Neural cell (in vitro differentiated cells): ENCODE measurements at regions not wholly inside any gene's neighbourhood (a gene's known extent, or its start where the extent isn't known, plus 50 kb on each side); places are given as distances from the start of the nearest gene placed in this dataset.
A peak's percentile ranks its signal among the peaks of the same experiment; 100 is the strongest.

ENCODE experiments used
- H2AFZ ChIP-seq: fragments of 200-600, 300-800 bp; sonication (generic), shearing (Covaris generic); 2 replicates; pipeline ENCODE4 v1.6.0; 2014; ENCODE audit warnings: low read depth, mild to moderate bottlenecking, antibody characterized with exemption, low read length, moderate library complexity
- H3F3A ChIP-seq: fragments of 200-600 bp; shearing (Covaris generic); 2 replicates; pipeline ENCODE4 v1.6.1; 2016; ENCODE audit warnings: mild to moderate bottlenecking, moderate library complexity, mixed read lengths, antibody characterized with exemption, low read length; ENCODE audit not compliant: insufficient read depth, poor library complexity, severe bottlenecking
- H3K27ac ChIP-seq: fragments of 200-600, 300-800 bp; sonication (generic), shearing (Covaris generic); 2 replicates; pipeline ENCODE4 v1.5.1; 2014; ENCODE audit warnings: mild to moderate bottlenecking, low read length, moderate library complexity
- H3K27me3 ChIP-seq: fragments of 300-800, 200-600 bp; sonication (generic), shearing (Covaris generic); 2 replicates; pipeline ENCODE4 v1.6.0; 2014; ENCODE audit warnings: mild to moderate bottlenecking, low read depth, low read length, moderate library complexity; ENCODE audit not compliant: insufficient read depth
- H3K36me3 ChIP-seq: fragments of 300-800, 200-600 bp; sonication (generic), shearing (Covaris generic); 2 replicates; pipeline ENCODE4 v1.5.1; 2014; ENCODE audit warnings: mild to moderate bottlenecking, antibody characterized with exemption, low read length, moderate library complexity; ENCODE audit not compliant: insufficient read depth
- H3K4me2 ChIP-seq: fragments of 300-800, 200-600 bp; sonication (generic), shearing (Covaris generic); 2 replicates; pipeline ENCODE4 v1.6.0; 2014; ENCODE audit warnings: mild to moderate bottlenecking, low read length
- H3K4me3 ChIP-seq: fragments of 300-800, 200-600 bp; sonication (generic), shearing (Covaris generic); 2 replicates; pipeline ENCODE4 v1.5.1; 2014; ENCODE audit warnings: mild to moderate bottlenecking, low read length, moderate library complexity
- H3K79me2 ChIP-seq: fragments of 200-600 bp; shearing (Covaris generic); replicated peaks from 2 replicates; pipeline ENCODE4 v1.6.0; 2014; ENCODE audit warnings: mild to moderate bottlenecking, low read length, moderate library complexity; ENCODE audit not compliant: insufficient read depth
- H3K9ac ChIP-seq: fragments of 300-800, 200-600 bp; sonication (generic), shearing (Covaris generic); 2 replicates; pipeline ENCODE4 v1.6.1; 2016; ENCODE audit warnings: mild to moderate bottlenecking, low read length, mixed read lengths
- H3K9me2 ChIP-seq: fragments of 200-600 bp; shearing (Covaris generic); 2 replicates; pipeline ENCODE4 v1.6.1; 2016; ENCODE audit warnings: mild to moderate bottlenecking, low read length, mixed read lengths; ENCODE audit not compliant: insufficient read depth
- H3K9me3 ChIP-seq: fragments of 200-600, 300-800 bp; sonication (generic), shearing (Covaris generic); 2 replicates; pipeline ENCODE4 v1.6.1; 2016; ENCODE audit warnings: mild to moderate bottlenecking, mixed run types, low read length, moderate library complexity, mixed read lengths
- H4K20me1 ChIP-seq: fragments of 200-600 bp; shearing (Covaris generic); 2 replicates; pipeline ENCODE4 v1.6.1; 2016; ENCODE audit warnings: mild to moderate bottlenecking, mixed run types; ENCODE audit not compliant: insufficient read depth
- EP300 ChIP-seq: fragments of 450-650 bp; conservative IDR thresholded peaks from 2 replicates; pipeline ENCODE4 v1.6.1; 2014; ENCODE audit warnings: antibody characterized with exemption, mild to moderate bottlenecking, moderate library complexity; ENCODE audit not compliant: poor library complexity, severe bottlenecking
- EZH2 ChIP-seq: fragments of 200-600, 300-800 bp; shearing (Covaris generic), sonication (generic); IDR thresholded peaks from 2 replicates; pipeline ENCODE4 v1.6.1; 2014; ENCODE audit warnings: antibody characterized with exemption, low read length, borderline replicate concordance, mild to moderate bottlenecking; ENCODE audit not compliant: insufficient read depth, poor library complexity, severe bottlenecking
- MXI1 ChIP-seq: fragments of 450-650 bp; conservative IDR thresholded peaks from 2 replicates; pipeline ENCODE4 v1.6.1; 2014; ENCODE audit warnings: antibody characterized with exemption, mild to moderate bottlenecking; ENCODE audit not compliant: poor library complexity, severe bottlenecking
- POLR2AphosphoS5 ChIP-seq: IDR thresholded peaks from 2 replicates; pipeline ENCODE4 v1.6.1; 2012
- RAD21 ChIP-seq: fragments of 450-650 bp; conservative IDR thresholded peaks from 2 replicates; pipeline ENCODE4 v1.6.1; 2014; ENCODE audit warnings: antibody characterized with exemption, mild to moderate bottlenecking, moderate library complexity
- SMC3 ChIP-seq: fragments of 450-650 bp; conservative IDR thresholded peaks from 2 replicates; pipeline ENCODE4 v1.6.1; 2014; ENCODE audit warnings: antibody characterized with exemption, mild to moderate bottlenecking, moderate library complexity; ENCODE audit not compliant: poor library complexity
- TAF1 ChIP-seq: IDR thresholded peaks from 2 replicates; pipeline ENCODE4 v1.6.1; 2012; ENCODE audit warnings: low read depth
- TF ChIP-seq, protein P1 (sequence below): fragments of 450-650 bp; IDR thresholded peaks from 2 replicates; pipeline ENCODE4 v1.5.1; 2014; ENCODE audit warnings: antibody characterized with exemption, mild to moderate bottlenecking, moderate library complexity; ENCODE audit not compliant: poor library complexity, severe bottlenecking
- TF ChIP-seq, protein P2 (sequence below): IDR thresholded peaks from 2 replicates; pipeline ENCODE4 v1.6.1; 2012; ENCODE audit warnings: borderline replicate concordance

DNA sequence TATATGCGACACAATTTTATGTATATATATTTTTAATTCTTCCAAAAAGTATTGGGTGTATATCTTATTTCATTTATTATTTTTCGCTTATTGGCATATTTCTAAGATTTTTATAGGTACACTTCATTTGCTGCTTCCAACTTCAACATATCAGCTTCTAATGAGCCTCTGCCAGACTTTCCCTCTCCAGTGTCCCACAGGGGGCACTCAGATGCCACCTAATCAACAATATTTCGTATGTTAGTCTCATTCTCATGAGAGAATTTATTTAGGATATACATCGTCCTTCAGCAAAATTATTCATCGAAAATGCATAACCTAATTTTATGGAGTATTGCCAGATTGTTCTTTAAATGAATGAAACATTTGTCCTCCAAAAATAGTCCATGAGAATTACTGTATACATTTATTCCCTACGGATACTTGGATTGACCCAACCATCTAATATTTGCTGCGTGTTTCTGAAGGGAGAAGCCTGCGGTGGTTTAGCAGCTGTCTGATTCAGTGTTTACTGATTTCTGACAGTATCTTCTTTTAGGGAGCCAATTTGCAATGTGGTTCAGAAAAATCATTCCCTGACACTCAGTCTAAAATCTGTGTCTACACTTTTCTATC lies 100.6 kb upstream of the SELENOP start:
- no peaks in the 10 kb centered on the region for H3K36me3 ChIP-seq
- TF ChIP-seq SMC3 (no peak), EP300 (no peak), MXI1 (no peak), TAF1 (no peak), RAD21 (no peak), POLR2AphosphoS5 (no peak)
- TF ChIP-seq, protein P1, sequence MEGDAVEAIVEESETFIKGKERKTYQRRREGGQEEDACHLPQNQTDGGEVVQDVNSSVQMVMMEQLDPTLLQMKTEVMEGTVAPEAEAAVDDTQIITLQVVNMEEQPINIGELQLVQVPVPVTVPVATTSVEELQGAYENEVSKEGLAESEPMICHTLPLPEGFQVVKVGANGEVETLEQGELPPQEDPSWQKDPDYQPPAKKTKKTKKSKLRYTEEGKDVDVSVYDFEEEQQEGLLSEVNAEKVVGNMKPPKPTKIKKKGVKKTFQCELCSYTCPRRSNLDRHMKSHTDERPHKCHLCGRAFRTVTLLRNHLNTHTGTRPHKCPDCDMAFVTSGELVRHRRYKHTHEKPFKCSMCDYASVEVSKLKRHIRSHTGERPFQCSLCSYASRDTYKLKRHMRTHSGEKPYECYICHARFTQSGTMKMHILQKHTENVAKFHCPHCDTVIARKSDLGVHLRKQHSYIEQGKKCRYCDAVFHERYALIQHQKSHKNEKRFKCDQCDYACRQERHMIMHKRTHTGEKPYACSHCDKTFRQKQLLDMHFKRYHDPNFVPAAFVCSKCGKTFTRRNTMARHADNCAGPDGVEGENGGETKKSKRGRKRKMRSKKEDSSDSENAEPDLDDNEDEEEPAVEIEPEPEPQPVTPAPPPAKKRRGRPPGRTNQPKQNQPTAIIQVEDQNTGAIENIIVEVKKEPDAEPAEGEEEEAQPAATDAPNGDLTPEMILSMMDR = no peak
- H3K79me2 ChIP-seq = no peaks in the 10 kb centered on the region
- H2AFZ ChIP-seq = no peak overlapping the region
- no peaks in the 10 kb centered on the region for H3K9me3 ChIP-seq
- H3K9me2 ChIP-seq = no peaks in the 10 kb centered on the region
- H3K27me3 ChIP-seq = peaks cover 7% of the 10 kb centered on the region
- no peaks in the 10 kb centered on the region for H4K20me1 ChIP-seq
- no peaks in the 10 kb centered on the region for H3F3A ChIP-seq
- H3K4me3 ChIP-seq = no peak overlapping the region
- no peak overlapping the region for H3K4me2 ChIP-seq
- no peak overlapping the region for H3K9ac ChIP-seq
- H3K27ac ChIP-seq = no peak overlapping the region

DNA sequence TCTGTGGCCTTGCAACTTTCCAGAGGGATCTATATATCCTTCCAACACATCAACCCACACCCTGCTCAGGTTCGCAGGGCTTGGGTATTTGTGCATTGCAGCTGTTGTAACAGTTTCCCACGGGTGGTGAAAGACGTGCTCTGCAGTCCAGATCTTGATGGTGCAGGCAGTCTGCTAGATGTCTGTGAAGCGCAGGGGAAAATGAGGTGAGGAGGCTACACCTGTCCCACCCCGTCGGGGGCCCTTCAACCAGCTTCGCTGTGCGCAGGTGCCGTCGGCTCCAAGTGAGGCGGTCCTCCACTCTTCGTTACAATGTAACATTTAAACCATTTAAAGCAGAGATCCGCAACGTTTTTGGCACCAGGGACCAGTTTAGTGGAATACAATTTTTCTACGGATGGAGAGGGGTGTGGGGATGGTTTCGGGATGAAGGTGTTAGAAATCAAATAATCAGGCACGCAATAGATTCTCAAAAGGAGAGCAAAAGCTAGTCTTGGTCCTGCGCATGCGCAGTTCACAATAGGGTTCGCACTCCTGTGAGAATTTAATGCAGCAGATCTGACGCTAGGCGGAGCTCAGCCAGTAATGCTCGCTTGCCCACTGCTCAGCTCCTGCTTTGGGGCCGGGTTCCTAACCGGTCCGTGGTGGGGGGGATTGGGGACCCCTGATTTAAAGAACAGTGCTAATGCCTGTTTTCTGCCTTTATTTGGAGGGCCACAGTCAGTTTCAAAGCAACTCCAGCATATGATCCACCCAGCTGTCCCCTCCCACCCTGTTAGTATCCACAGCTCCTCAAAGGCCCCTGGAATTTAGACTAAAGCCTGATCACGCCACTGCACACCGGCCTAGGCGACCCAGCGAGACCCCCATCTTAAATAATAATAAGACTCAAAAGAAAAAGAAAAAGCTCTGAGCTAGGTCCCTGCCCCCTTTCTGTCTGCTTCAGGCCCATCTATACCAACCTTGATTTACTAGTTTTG lies 97.1 kb upstream of the SELENOP start:
- peak overlapping the region; percentile 68 for H3K4me3 ChIP-seq

More for the DNA sequence above, 97.1 kb upstream of the SELENOP start:
- Histone ChIP-seq H3K4me2 (peak overlapping the region; percentile 58), H3K27me3 (peaks cover 7% of the 10 kb centered on the region), H4K20me1 (no peaks in the 10 kb centered on the region), H3K9ac (peak overlapping the region; percentile 61), H3K9me3 (no peaks in the 10 kb centered on the region), H3K79me2 (no peaks in the 10 kb centered on the region), H3K27ac (no peak overlapping the region), H3F3A (no peaks in the 10 kb centered on the region), H3K36me3 (no peaks in the 10 kb centered on the region), H3K9me2 (no peaks in the 10 kb centered on the region), H2AFZ (peak overlapping the region; percentile 67)
- no peak for TF ChIP-seq MXI1
- TF ChIP-seq SMC3 = peak; percentile 77
- TF ChIP-seq TAF1 = no peak
- TF ChIP-seq, protein P2, sequence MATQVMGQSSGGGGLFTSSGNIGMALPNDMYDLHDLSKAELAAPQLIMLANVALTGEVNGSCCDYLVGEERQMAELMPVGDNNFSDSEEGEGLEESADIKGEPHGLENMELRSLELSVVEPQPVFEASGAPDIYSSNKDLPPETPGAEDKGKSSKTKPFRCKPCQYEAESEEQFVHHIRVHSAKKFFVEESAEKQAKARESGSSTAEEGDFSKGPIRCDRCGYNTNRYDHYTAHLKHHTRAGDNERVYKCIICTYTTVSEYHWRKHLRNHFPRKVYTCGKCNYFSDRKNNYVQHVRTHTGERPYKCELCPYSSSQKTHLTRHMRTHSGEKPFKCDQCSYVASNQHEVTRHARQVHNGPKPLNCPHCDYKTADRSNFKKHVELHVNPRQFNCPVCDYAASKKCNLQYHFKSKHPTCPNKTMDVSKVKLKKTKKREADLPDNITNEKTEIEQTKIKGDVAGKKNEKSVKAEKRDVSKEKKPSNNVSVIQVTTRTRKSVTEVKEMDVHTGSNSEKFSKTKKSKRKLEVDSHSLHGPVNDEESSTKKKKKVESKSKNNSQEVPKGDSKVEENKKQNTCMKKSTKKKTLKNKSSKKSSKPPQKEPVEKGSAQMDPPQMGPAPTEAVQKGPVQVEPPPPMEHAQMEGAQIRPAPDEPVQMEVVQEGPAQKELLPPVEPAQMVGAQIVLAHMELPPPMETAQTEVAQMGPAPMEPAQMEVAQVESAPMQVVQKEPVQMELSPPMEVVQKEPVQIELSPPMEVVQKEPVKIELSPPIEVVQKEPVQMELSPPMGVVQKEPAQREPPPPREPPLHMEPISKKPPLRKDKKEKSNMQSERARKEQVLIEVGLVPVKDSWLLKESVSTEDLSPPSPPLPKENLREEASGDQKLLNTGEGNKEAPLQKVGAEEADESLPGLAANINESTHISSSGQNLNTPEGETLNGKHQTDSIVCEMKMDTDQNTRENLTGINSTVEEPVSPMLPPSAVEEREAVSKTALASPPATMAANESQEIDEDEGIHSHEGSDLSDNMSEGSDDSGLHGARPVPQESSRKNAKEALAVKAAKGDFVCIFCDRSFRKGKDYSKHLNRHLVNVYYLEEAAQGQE = no peak
- peak; percentile 11 for TF ChIP-seq POLR2AphosphoS5
- TF ChIP-seq, protein P1 = peak; percentile 87
- no peak for TF ChIP-seq EZH2
- no peak for TF ChIP-seq EP300
- peak; percentile 65 for TF ChIP-seq RAD21
